SJSA1 (cell line): ENCODE measurements at regions not wholly inside any gene's neighbourhood (a gene's known extent, or its start where the extent isn't known, plus 50 kb on each side); places are given as distances from the start of the nearest gene placed in this dataset.

ENCODE experiments used
- DNase-seq, 2 experiments: peaks; one replicate each; pipeline ENCODE4 v3.0.0-alpha.2; 2015 to 2020; ENCODE audit warnings: low spot score in 2 of 2, low read depth in 1 of 2
- H3K27ac ChIP-seq: fragments of 250-450 bp; sonication (Bioruptor Pico); 2 replicates; pipeline ENCODE4 v1.5.1; 2020; ENCODE audit warnings: mild to moderate bottlenecking, moderate library complexity
- H3K27me3 ChIP-seq: fragments of 250-450 bp; sonication (Bioruptor Pico); replicated peaks from 2 replicates; pipeline ENCODE4 v1.5.1; 2020; ENCODE audit warnings: mild to moderate bottlenecking, moderate library complexity
- H3K36me3 ChIP-seq: fragments of 250-450 bp; sonication (Bioruptor Pico); 2 replicates; pipeline ENCODE4 v1.5.1; 2020; ENCODE audit warnings: mild to moderate bottlenecking
- H3K4me1 ChIP-seq: fragments of 250-450 bp; sonication (Bioruptor Pico); replicated peaks from 2 replicates; pipeline ENCODE4 v1.6.1; 2021; ENCODE audit warnings: mild to moderate bottlenecking
- H3K4me3 ChIP-seq: fragments of 250-450 bp; sonication (Bioruptor Pico); 2 replicates; pipeline ENCODE4 v1.5.1; 2020; ENCODE audit warnings: mild to moderate bottlenecking
- H3K9me3 ChIP-seq: fragments of 250-450 bp; sonication (Bioruptor Pico); replicated peaks from 2 replicates; pipeline ENCODE4 v1.5.1; 2020; ENCODE audit warnings: mild to moderate bottlenecking

DNA sequence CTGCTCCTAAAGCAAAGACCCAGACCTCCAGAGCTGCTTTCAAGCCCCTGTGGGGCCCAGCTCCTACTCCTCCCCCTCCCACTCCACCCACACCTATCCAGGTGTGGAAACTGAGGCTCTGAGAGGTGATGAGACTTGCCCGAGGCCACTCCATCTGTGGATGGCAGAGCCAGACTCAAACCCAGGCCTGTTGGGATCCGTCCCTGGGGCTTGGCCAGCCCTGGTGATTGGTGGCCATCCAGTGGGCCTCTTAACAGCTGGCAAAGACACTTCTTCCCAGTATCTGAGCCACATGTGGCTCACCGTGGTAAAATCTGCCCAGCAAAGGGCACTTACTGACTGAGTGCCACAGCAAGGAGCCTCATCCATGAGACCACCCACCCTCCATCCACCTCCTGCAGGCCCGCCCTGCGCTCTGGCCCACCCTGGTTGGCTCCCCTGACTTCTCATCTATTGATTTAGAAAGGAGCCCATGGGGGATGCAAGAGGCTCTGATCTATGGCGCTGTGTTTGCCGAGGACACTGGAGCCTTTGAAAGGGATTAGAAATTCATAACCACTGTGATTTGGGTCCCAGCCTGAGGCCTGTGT, 398.5 kb downstream of the PTPRU start:
- peak in 1 of 2 experiments; percentile 30 for DNase-seq
- Histone ChIP-seq H3K9me3 (no peaks in the 10 kb centered on the region), H3K36me3 (no peaks in the 10 kb centered on the region), H3K27ac (no peak overlapping the region), H3K4me1 (peaks cover 5% of the 10 kb centered on the region), H3K27me3 (no peaks in the 10 kb centered on the region), H3K4me3 (no peak overlapping the region)

GRCh38 chr1:29634324-29634723, 398.0 kb downstream of the PTPRU start:
- H3K27me3 ChIP-seq = no peaks in the 10 kb centered on the region
- H3K4me3 ChIP-seq = no peak overlapping the region
- H3K9me3 ChIP-seq = no peaks in the 10 kb centered on the region
- no peaks in the 10 kb centered on the region for H3K4me1 ChIP-seq
- H3K27ac ChIP-seq = no peak overlapping the region
- DNase-seq = peak in 1 of 2 experiments; percentile 11
- H3K36me3 ChIP-seq = no peaks in the 10 kb centered on the region

DNA sequence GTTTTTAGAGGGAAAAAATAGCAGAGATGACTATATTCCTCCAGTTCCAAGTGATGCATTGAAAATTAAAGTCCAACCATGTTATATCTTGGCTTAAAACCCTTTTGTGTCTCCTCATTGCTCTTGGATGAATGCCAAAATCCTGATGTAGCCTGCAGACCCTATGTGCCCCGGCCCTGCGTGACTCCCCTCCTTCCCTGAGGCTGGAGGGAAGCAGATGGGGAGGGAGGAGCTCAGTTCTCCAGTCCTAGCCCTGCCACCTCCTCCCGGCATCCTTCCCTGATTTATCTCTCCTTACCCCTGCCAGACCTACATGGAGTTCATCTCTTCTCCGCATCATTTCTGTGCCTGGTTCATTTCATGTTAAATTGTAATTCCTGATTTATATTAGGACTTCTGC, 397.4 kb downstream of the PTPRU start:
- no peaks in the 10 kb centered on the region for H3K9me3 ChIP-seq
- peak in 1 of 2 experiments; percentile 28 for DNase-seq

GRCh38 chr1:29632806-29633615, 396.7 kb downstream of the PTPRU start:
- peak in 1 of 2 experiments; percentile 34 for DNase-seq
- no peaks in the 10 kb centered on the region for H3K9me3 ChIP-seq
- no peaks in the 10 kb centered on the region for H3K27me3 ChIP-seq
- H3K4me1 ChIP-seq = no peaks in the 10 kb centered on the region
- H3K27ac ChIP-seq = no peak overlapping the region
- H3K36me3 ChIP-seq = no peaks in the 10 kb centered on the region
- H3K4me3 ChIP-seq = no peak overlapping the region

More for the DNA sequence above, 397.4 kb downstream of the PTPRU start:
- no peaks in the 10 kb centered on the region for H3K27me3 ChIP-seq
- no peaks in the 10 kb centered on the region for H3K36me3 ChIP-seq
- no peak overlapping the region for H3K27ac ChIP-seq
- H3K4me1 ChIP-seq = no peaks in the 10 kb centered on the region
- no peak overlapping the region for H3K4me3 ChIP-seq

GRCh38 chr1:29631836-29632805, 395.8 kb downstream of the PTPRU start:
- Histone ChIP-seq H3K36me3 (no peaks in the 10 kb centered on the region), H3K27me3 (no peaks in the 10 kb centered on the region), H3K4me3 (no peak overlapping the region), H3K9me3 (no peaks in the 10 kb centered on the region), H3K27ac (no peak overlapping the region), H3K4me1 (no peaks in the 10 kb centered on the region)
- peak in 1 of 2 experiments; percentile 31 for DNase-seq

- no peak for DNase-seq
- H3K36me3 ChIP-seq = no peaks in the 10 kb centered on the region
- H3K27ac ChIP-seq = no peak overlapping the region
Measured at GRCh38 chr1:29631361-29631760, 395.0 kb downstream of the PTPRU start.

DNA sequence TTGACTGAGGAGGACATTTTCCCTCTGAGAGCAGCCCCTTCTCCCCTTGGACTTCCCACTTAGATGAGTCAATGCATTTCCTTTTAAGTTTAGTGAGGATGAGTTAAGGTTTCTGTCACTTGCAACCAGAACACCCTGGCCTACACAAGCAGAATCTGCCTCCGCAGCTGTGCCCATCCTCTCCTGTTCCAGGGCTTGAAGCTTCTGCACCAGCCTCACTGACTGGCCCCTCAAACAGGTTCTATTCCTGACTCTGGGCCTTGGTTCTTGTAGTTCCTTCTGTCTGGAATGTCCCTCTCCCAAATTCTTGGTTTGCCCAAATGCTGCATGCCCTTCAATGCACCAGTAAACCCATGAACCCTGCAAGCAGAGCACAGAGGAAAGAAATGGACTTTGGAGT, 394.4 kb downstream of the PTPRU start:
- Histone ChIP-seq H3K36me3 (no peaks in the 10 kb centered on the region), H3K27ac (no peak overlapping the region), H3K9me3 (no peaks in the 10 kb centered on the region), H3K4me1 (no peaks in the 10 kb centered on the region), H3K4me3 (no peak overlapping the region), H3K27me3 (0 out of 2 replicates have a peak, but pooled peaks cover 5% of the 10 kb centered on the region)
- peak in 1 of 2 experiments; percentile 18 for DNase-seq

More at GRCh38 chr1:29631361-29631760, 395.0 kb downstream of the PTPRU start:
- Histone ChIP-seq H3K4me3 (no peak overlapping the region), H3K27me3 (0 out of 2 replicates have a peak, but pooled peaks cover 5% of the 10 kb centered on the region), H3K4me1 (no peaks in the 10 kb centered on the region), H3K9me3 (no peaks in the 10 kb centered on the region)

DNA sequence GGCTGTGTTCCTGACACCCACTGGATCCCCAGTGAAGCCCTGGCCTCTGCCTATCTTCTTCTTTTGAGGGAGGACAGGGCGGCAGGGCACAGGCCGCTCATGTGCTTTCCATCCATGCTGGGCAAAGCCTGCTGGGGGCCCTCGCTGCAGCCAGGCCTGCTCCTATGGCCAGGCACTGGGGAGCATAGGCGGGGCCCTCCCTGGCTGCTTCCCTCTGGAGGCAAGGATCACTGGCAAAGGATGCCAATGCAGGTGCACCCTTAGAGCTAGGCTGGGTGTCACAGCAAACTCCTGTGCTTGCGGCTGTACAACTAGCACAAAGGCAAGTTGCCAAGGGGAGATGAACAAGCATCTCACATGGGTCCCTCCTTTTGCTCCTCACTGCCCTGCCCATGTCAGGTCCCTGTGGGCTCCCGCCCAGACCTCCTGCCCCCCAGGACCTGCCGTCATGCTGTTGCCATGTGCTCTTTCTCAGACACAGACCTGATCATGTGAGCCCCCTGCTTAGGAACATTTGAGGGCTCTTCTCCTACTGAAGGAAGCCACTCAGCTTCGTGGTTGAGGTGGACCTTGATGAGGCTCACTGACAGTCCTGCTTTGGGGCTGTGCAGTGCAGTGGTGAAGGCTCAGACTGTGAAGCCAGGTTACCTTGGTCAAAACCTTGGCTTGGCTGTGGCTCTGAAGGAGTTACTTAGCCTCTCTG, 393.6 kb downstream of the PTPRU start:
- no peak for DNase-seq
- Histone ChIP-seq H3K27ac (no peak overlapping the region), H3K4me3 (no peak overlapping the region)

GRCh38 chr1:29629401-29629800, 393.1 kb downstream of the PTPRU start:
- H3K27ac ChIP-seq = no peak overlapping the region
- 0 out of 2 replicates have a peak, but pooled peaks cover 5% of the 10 kb centered on the region for H3K27me3 ChIP-seq
- H3K9me3 ChIP-seq = no peaks in the 10 kb centered on the region
- H3K4me1 ChIP-seq = no peaks in the 10 kb centered on the region
- no peak overlapping the region for H3K4me3 ChIP-seq
- DNase-seq = no peak
- H3K36me3 ChIP-seq = no peaks in the 10 kb centered on the region

More for the DNA sequence above, 393.6 kb downstream of the PTPRU start:
- H3K9me3 ChIP-seq = no peaks in the 10 kb centered on the region
- H3K27me3 ChIP-seq = 0 out of 2 replicates have a peak, but pooled peaks cover 5% of the 10 kb centered on the region
- no peaks in the 10 kb centered on the region for H3K4me1 ChIP-seq
- H3K36me3 ChIP-seq = no peaks in the 10 kb centered on the region

GRCh38 chr1:29628190-29628589, 391.9 kb downstream of the PTPRU start:
- no peaks in the 10 kb centered on the region for H3K36me3 ChIP-seq
- H3K4me1 ChIP-seq = no peaks in the 10 kb centered on the region
- no peak overlapping the region for H3K27ac ChIP-seq
- H3K27me3 ChIP-seq = 0 out of 2 replicates have a peak, but pooled peaks cover 5% of the 10 kb centered on the region
- peak in 1 of 2 experiments; percentile 22 for DNase-seq
- no peak overlapping the region for H3K4me3 ChIP-seq
- no peaks in the 10 kb centered on the region for H3K9me3 ChIP-seq

DNA sequence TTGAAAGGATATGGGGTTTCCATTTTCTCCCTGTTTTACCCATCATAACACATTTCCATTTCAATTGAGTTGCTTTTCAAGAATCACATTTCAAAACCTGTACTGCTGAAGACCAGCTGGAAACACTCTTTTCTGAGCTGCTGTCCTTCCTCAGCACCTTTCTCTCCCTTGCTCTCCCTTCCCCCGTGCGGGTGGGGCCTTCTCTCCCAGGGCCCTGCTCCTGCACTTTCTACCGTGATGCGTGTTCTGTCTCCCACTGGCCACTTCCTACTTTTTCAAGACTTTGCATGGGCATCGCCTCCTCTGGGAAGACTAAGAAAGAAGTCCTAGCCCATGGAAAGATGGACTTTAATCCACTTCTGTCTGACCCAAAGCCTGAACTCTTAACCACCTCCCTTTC, 390.4 kb downstream of the PTPRU start:
- no peak overlapping the region for H3K27ac ChIP-seq
- no peaks in the 10 kb centered on the region for H3K4me1 ChIP-seq
- H3K36me3 ChIP-seq = no peaks in the 10 kb centered on the region
- peak in 1 of 2 experiments; percentile 10 for DNase-seq
- H3K27me3 ChIP-seq = 0 out of 2 replicates have a peak, but pooled peaks cover 5% of the 10 kb centered on the region
- H3K9me3 ChIP-seq = no peaks in the 10 kb centered on the region
- no peak overlapping the region for H3K4me3 ChIP-seq

DNA sequence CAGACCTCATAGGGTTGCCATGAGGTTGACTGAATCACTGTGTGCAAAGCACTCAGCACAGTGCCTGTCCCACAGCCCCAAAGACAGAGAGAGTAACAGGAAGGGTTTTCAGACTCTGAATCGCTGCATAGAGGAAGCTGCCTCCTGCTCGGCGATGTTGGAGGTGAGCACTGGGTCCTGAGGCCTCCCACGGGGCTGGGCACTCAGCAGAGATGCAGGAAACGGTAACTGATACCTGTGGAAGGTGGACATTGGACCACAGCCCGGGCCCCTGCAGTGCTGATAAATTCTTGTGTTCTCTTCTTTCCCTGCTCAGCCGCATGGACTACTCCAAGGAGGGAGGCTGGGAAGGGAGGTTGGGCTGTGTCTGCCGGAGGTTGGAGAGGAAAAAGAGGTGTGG, 389.7 kb downstream of the PTPRU start:
- Histone ChIP-seq H3K4me3 (no peak overlapping the region), H3K27me3 (0 out of 2 replicates have a peak, but pooled peaks cover 5% of the 10 kb centered on the region), H3K9me3 (no peaks in the 10 kb centered on the region), H3K27ac (no peak overlapping the region), H3K4me1 (no peaks in the 10 kb centered on the region), H3K36me3 (no peaks in the 10 kb centered on the region)
- DNase-seq = peak in 1 of 2 experiments; percentile 23

- H3K9me3 ChIP-seq = no peaks in the 10 kb centered on the region
- no peaks in the 10 kb centered on the region for H3K36me3 ChIP-seq
- H3K27ac ChIP-seq = no peak overlapping the region
- 0 out of 2 replicates have a peak, but pooled peaks cover 5% of the 10 kb centered on the region for H3K27me3 ChIP-seq
- H3K4me1 ChIP-seq = no peaks in the 10 kb centered on the region
- DNase-seq = no peak
- H3K4me3 ChIP-seq = no peak overlapping the region
Measured at GRCh38 chr1:29625084-29625420, 388.7 kb downstream of the PTPRU start.
